ENCODE measurements at regions not wholly inside any gene's neighbourhood (a gene's known extent, or its start where the extent isn't known, plus 50 kb on each side); places are given as distances from the start of the nearest gene placed in this dataset.
A peak's percentile ranks its signal among the peaks of the same experiment; 100 is the strongest.
"Not testable (repeated sequence)": the region's sequence is repeated elsewhere in the genome, so short reads cannot be mapped to it uniquely, and the experiment has no call there.

GRCh38 chr1:174105086-174105485, 54.2 kb upstream of the RABGAP1L start:
- no peak for DNase-seq (ENCODE audit: low read depth)

- no peak for DNase-seq (ENCODE audit: low read depth)
These were observed 55.6 kb upstream of the RABGAP1L start for GRCh38 chr1:174103766-174104165.

GRCh38 chr1:174101976-174102375, 57.3 kb upstream of the RABGAP1L start:
- DNase-seq (ENCODE audit: low read depth), result peak; percentile 35

DNA sequence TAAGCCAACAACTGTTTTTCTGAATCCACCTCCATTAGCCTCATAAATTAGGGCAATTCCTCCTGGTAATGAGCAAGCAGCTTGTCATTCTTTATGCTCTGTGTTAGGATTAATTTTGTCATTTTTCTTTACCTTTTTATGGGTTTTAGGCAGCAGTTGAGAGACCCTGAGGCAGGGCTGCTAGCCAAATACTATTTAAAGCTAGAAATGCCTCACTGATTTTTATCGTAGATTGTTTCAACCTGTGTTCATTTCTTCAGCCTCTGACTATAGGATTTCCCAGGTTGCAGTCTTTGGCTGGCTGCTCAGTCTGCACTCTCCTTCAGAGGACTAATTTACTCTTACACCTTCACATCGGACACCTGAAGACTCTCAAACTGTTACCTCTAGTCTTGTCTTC, 61.9 kb upstream of the RABGAP1L start:
- no peak for DNase-seq (ENCODE audit: low read depth)

DNA sequence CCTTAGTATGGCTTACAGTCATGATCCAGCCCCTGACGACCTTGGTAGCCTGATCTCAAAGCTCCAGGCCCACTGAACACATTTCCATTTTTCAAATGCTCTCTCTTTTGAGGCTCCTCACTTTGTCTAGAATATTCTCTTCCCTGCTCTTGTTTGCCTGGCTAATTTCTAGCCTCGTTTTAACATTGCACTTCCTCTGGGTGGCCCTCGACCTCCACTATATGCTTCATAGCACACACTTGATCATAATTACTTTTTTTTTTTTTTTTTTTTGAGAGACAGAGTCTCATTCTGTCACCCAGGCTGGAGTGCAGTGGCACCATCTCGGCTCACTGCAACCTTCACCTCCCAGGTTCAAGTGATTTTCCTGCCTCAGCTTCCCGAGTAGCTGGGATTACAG, 65.5 kb upstream of the RABGAP1L start:
- DNase-seq (ENCODE audit: low read depth), result peak; percentile 21

DNA sequence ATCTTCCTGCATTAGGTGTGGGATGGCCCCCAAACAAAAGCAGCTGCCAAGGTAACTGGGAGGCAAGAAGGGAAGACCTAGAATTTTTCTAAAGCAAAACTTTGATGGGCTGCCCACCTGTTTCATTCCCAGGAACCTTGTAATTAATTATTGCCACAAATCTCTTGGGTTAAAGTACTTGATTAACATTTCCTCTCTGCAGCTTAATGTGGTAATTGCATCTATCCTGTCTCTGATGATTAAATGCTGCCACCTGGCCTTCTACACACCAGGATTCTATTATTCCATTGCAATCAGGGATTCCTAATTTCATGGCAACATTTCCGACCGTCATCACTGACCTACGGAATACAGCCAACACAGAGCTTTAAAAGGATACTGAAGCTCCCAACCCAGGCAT, 68.3 kb upstream of the RC3H1 start:
- no peak for DNase-seq (ENCODE audit: low read depth)

- no peak for DNase-seq (ENCODE audit: low read depth)
These were observed 58.7 kb upstream of the RC3H1 start for GRCh38 chr1:174080819-174081218.

- DNase-seq (ENCODE audit: low read depth), result no peak
These were observed 57.6 kb upstream of the RC3H1 start for GRCh38 chr1:174079796-174080195.

DNA sequence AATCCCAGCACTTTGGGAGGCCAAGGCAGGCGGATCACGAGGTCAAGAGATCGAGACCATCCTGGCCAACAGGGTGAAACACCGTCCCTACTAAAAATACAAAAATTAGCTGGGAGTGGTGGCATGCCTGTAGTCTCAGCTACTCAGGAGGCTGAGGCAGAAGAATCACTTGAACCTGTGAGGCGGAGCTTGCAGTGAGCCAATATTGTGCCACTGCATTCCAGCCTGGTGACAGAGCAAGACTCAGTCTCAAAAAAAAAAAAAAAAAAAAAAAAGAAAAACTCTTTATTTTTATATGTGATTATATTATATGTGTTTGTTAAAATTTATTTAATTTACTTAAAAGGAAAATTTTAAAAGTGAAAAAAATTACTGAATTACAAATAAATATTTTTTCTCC, 56.8 kb upstream of the RC3H1 start:
- DNase-seq (ENCODE audit: low read depth), result not testable (repeated sequence)

GRCh38 chr1:174077749-174078490, 55.8 kb upstream of the RC3H1 start:
- no peak for DNase-seq (ENCODE audit: low read depth)

DNA sequence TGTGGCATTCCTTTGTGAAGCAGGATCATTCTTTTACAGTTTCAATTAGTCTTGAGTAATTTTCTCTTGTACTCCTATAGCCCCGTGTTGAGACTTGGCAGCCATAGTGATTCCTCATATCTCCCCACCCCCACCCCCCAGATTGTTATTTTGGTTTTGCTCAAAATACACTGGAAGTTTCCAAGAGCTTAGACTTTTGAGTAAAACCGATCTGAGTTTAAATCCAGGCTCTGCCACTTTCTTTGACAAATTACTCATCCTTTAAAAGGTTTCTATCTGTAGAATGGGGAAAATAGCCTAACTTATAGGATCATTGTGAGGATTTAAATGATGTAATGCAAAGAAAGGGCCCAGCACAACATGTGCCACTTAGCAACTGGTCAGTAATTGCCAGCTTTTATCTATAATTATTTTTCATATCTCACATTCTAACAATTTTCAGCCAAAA, 53.1 kb upstream of the RC3H1 start:
- no peak for DNase-seq (ENCODE audit: low read depth)

DNA sequence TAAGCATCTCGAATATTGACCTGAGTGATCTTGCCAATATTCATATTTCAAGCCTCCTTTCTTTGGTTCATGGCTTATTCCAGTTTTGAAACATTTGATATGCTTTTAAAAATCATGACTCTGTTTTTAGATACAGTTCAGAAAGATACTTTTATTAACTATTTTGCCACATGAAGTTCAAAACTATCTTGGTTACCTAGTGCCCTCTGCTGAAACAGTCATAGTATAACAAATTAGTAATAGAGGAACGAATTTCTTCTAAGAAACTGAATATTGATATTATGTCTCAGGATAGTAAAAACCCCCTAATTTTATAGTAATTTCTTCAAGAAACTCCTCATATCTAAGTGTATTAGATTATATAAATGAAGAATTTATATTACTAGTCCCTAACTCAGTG, 52.6 kb upstream of the RC3H1 start:
- no peak for DNase-seq (ENCODE audit: low read depth)

DNA sequence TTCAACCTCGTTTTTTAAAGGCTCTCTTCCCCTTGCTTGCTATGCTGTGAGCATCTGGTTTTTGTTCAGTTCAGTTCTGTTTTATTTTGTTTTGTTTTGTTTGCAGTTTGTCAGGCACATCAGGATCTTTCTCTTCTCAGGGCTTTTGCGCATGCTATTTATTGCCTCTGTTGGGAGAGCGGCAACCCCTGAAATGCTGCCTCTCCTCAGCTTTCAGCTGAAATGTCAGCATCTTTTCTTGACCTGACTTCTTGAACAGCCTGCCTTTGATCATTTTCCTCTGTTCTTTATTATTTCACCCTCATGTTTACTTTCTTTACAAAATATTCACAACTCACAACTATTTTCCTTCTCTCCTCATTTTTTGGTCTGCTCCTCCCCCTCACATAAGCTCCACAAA, 50.4 kb upstream of the RC3H1 start:
- DNase-seq (ENCODE audit: low read depth), result no peak
